Cardiac muscle cell (in vitro differentiated cells and primary cell): ENCODE measurements at regions not wholly inside any gene's neighbourhood (a gene's known extent, or its start where the extent isn't known, plus 50 kb on each side); places are given as distances from the start of the nearest gene placed in this dataset.

ENCODE experiments used
- DNase-seq, 2 donors: peaks; one replicate each; pipeline versions ENCODE4 v3.0.0 to v3.0.0-alpha.2; 2010 to 2017; ENCODE audit warnings: low read depth in 1 of 2, low spot score in 1 of 2
- H3K27ac ChIP-seq: fragments of 200-600 bp; sonication (generic); 2 replicates; pipeline ENCODE4 v1.5.1; 2016
- H3K27me3 ChIP-seq: fragments of 200-600 bp; sonication (generic); 2 replicates; pipeline ENCODE4 v1.6.0; 2016; ENCODE audit warnings: control low read depth
- H3K36me3 ChIP-seq: fragments of 200-600 bp; sonication (generic); 2 replicates; pipeline ENCODE4 v1.5.1; 2016; ENCODE audit warnings: control low read depth
- H3K4me1 ChIP-seq: fragments of 200-600 bp; sonication (generic); 2 replicates; pipeline ENCODE4 v1.8.1; 2017; ENCODE audit warnings: low read depth, mild to moderate bottlenecking, mixed run types
- H3K4me3 ChIP-seq: fragments of 200-600 bp; sonication (generic); 2 replicates; pipeline ENCODE4 v1.5.1; 2016; ENCODE audit warnings: mild to moderate bottlenecking
- H3K9me3 ChIP-seq: fragments of 200-600 bp; sonication (generic); 2 replicates; pipeline ENCODE4 v1.5.1; 2017; ENCODE audit warnings: low read depth, mild to moderate bottlenecking, control low read depth
- CTCF ChIP-seq: IDR thresholded peaks from 2 replicates; pipeline ENCODE4 v1.5.1; 2012; ENCODE audit warnings: low read depth, mild to moderate bottlenecking, low read length

- no peak for TF ChIP-seq CTCF
- H3K27me3 ChIP-seq: no peaks in the 10 kb centered on the region
- H3K4me1 ChIP-seq: no peaks in the 10 kb centered on the region
- no peak overlapping the region for H3K4me3 ChIP-seq
- H3K9me3 ChIP-seq: no peaks in the 10 kb centered on the region
- H3K36me3 ChIP-seq: no peaks in the 10 kb centered on the region
- no peak for DNase-seq
- no peak overlapping the region for H3K27ac ChIP-seq
Measured at GRCh38 chr10:57776688-57777432, 490.8 kb downstream of the IPMK start.

DNA sequence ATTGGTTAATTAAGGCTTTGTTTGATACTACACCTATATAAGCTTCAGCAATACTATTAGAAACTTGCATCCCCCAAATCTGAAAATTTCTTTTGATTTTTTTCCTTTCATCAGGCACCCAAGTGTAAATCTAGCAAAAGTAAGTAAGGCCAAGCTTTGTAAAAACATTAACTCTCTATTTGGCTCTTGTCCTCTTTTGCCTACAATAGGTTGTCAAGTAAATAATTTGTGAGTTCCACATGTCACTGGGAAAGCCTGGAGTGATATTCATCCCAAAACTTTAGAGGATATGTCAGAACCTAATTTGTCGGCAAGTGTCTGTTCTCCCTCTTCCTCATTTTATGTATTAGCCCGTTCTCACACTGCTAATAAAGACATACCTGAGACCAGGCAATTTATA lies 492.4 kb downstream of the IPMK start:
- Histone ChIP-seq H3K4me1 (no peaks in the 10 kb centered on the region), H3K9me3 (no peaks in the 10 kb centered on the region), H3K27ac (no peak overlapping the region), H3K36me3 (no peaks in the 10 kb centered on the region), H3K4me3 (no peak overlapping the region), H3K27me3 (no peaks in the 10 kb centered on the region)
- TF ChIP-seq CTCF: no peak
- no peak for DNase-seq

DNA sequence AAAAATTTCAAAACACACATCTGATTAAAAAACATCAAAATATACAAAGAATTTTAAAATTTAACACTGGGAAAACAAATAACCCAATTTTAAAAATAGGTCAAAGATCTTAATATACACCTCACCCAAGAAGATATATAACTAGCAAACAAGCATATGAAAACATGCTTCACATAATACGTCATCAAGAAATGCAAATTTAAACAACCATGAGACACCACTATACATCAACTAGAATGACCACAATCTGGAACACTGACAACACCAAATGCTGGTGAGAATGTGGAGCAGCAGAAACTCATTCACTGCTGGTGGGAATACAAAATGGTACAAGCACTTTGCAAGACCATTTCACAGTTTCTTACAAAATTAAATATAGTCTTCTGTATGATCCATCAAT lies 498.4 kb downstream of the IPMK start:
- Histone ChIP-seq H3K27ac (no peak overlapping the region), H3K27me3 (no peaks in the 10 kb centered on the region), H3K4me1 (no peaks in the 10 kb centered on the region), H3K9me3 (no peaks in the 10 kb centered on the region), H3K36me3 (no peaks in the 10 kb centered on the region), H3K4me3 (no peak overlapping the region)
- TF ChIP-seq CTCF: no peak
- no peak for DNase-seq

- Histone ChIP-seq H3K4me1 (no peaks in the 10 kb centered on the region), H3K4me3 (no peak overlapping the region), H3K36me3 (no peaks in the 10 kb centered on the region), H3K27ac (no peak overlapping the region), H3K27me3 (no peaks in the 10 kb centered on the region), H3K9me3 (no peaks in the 10 kb centered on the region)
- no peak for DNase-seq
- no peak for TF ChIP-seq CTCF
Measured at GRCh38 chr10:57759777-57760176, 507.9 kb downstream of the IPMK start.

DNA sequence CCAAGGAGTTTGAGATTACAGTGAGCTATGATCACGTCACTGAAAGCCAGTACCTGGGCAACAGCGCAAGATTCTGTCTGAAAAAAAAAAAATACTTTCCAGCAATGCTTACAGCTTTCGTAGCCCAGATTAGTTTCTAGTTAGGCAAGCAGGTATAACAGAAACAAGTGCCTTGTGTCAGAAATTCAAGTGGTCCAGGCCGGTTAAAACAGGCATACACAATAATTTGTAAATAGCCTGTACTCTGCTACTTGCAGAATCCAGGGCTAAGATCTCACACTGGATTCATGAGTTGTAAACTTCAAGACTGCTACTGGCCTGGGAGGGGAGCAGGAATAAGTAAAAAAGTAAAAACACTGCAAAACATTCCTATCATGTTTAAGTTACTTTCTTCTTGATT lies 512.9 kb downstream of the IPMK start:
- TF ChIP-seq CTCF: no peak
- H3K4me1 ChIP-seq: no peaks in the 10 kb centered on the region
- no peaks in the 10 kb centered on the region for H3K9me3 ChIP-seq
- peak in 1 of 2 donors; percentile 5 for DNase-seq
- no peak overlapping the region for H3K4me3 ChIP-seq
- H3K27ac ChIP-seq: no peak overlapping the region
- no peaks in the 10 kb centered on the region for H3K27me3 ChIP-seq
- H3K36me3 ChIP-seq: no peaks in the 10 kb centered on the region

GRCh38 chr10:57743711-57744110 lies 524.0 kb downstream of the IPMK start:
- Histone ChIP-seq H3K4me3 (no peak overlapping the region), H3K4me1 (no peaks in the 10 kb centered on the region), H3K9me3 (no peaks in the 10 kb centered on the region), H3K27me3 (no peaks in the 10 kb centered on the region), H3K36me3 (no peaks in the 10 kb centered on the region), H3K27ac (no peak overlapping the region)
- TF ChIP-seq CTCF: no peak
- DNase-seq: no peak
